Nucleus accumbens (tissue), 56 donors: ENCODE measurements at regions not wholly inside any gene's neighbourhood (a gene's known extent, or its start where the extent isn't known, plus 50 kb on each side); places are given as distances from the start of the nearest gene placed in this dataset.

ENCODE experiments used
- DNase-seq, 56 donors: peaks; one replicate each; lab custom pipeline; 2025; lab: John Stamatoyannopoulos, UW

- no peak for DNase-seq
Observed at GRCh38 chr4:152101556-152102435, 341.0 kb upstream of the GATB start.

GRCh38 chr4:152100379-152101201 lies 339.8 kb upstream of the GATB start:
- peak in 3 of 56 donors; percentile 16 to 27 (median 20) for DNase-seq

GRCh38 chr4:152099981-152100378 lies 339.2 kb upstream of the GATB start:
- DNase-seq = no peak

- DNase-seq = no peak
Observed at GRCh38 chr4:152099555-152099954, 338.7 kb upstream of the GATB start.

GRCh38 chr4:152099061-152099425 lies 338.2 kb upstream of the GATB start:
- DNase-seq = no peak

GRCh38 chr4:152098365-152099060 lies 337.7 kb upstream of the GATB start:
- DNase-seq = no peak

GRCh38 chr4:152097371-152097770 lies 336.6 kb upstream of the GATB start:
- DNase-seq = no peak

- no peak for DNase-seq
Observed at GRCh38 chr4:152095701-152096070, 334.9 kb upstream of the GATB start.

GRCh38 chr4:152094970-152095700 lies 334.3 kb upstream of the GATB start:
- no peak for DNase-seq

GRCh38 chr4:152091405-152091804 lies 330.6 kb upstream of the GATB start:
- no peak for DNase-seq

GRCh38 chr4:152090543-152090942 lies 329.7 kb upstream of the GATB start:
- no peak for DNase-seq

GRCh38 chr4:152089584-152089983 lies 328.8 kb upstream of the GATB start:
- no peak for DNase-seq

GRCh38 chr4:152087335-152087734 lies 326.5 kb upstream of the GATB start:
- no peak for DNase-seq

- DNase-seq = no peak
Observed at GRCh38 chr4:152085657-152086056, 324.9 kb upstream of the GATB start.

GRCh38 chr4:152083338-152083737 lies 322.5 kb upstream of the GATB start:
- DNase-seq = no peak

GRCh38 chr4:152081024-152081423 lies 320.2 kb upstream of the GATB start:
- DNase-seq = no peak

- no peak for DNase-seq
Observed at GRCh38 chr4:152079543-152080293, 318.9 kb upstream of the GATB start.

- no peak for DNase-seq
Observed at GRCh38 chr4:152079079-152079478, 318.3 kb upstream of the GATB start.

GRCh38 chr4:152077582-152077981 lies 316.8 kb upstream of the GATB start:
- no peak for DNase-seq
